ENCODE measurements at regions not wholly inside any gene's neighbourhood (a gene's known extent, or its start where the extent isn't known, plus 50 kb on each side); places are given as distances from the start of the nearest gene placed in this dataset.
"Not testable (repeated sequence)": the region's sequence is repeated elsewhere in the genome, so short reads cannot be mapped to it uniquely, and the experiment has no call there.

DNA sequence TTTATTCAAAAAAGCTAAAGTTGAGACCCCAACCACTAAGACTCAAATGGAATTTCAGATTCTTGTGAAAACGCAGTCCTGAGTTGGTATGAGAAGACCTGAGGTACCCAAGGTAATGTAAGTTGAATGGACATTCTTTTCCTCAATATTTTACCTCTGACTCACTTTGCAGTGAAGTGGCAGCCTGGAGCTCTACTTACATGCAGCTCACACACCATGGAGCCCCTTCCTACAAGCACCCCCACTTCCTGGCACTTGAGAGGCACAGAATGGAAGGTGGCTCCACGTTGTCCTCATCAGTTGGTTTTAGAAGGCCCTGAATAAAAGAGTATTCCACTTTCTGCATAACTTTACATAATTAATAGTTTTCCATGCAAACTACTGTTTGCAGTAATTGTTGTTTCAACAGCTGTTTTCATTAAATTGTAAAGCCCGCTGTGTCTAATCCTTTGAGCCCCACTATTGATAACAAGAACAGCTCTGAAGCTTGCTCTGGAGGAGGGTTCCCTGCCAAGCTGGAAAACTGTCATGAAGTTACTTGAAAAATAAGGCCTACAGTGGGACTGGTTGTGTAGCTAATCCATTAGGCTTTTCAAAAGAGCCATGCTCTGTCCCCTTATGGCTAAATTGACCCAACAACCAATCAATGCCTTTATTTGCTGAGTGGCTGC, 102.2 kb upstream of the SPATA31D4 start:
- no peak for TF ChIP-seq CTCF (IDR thresholded peaks at IDR 0.05; ENCODE audit: control extremely low read depth, extremely low read depth, low read depth, missing control alignments)
- POLR2A ChIA-PET, result no interaction called here
- CTCF ChIA-PET, result interaction anchor here (1.3 to 1.4 kb wide), 2 partner anchors 10 to 24 kb away, joined by 3 read pairs; no protein-coding TSS in a partner anchor
- no peak for DNase-seq (ENCODE audit: extremely low spot score)

GRCh38 chr9:81826517-81826906, 101.7 kb upstream of the SPATA31D4 start:
- POLR2A ChIA-PET, result no interaction called here
- no peak for DNase-seq (ENCODE audit: extremely low spot score)
- CTCF ChIA-PET, result interaction anchor here (1.3 kb wide), 1 partner anchor 25 kb away, joined by 3 read pairs; no protein-coding TSS in a partner anchor
- no peak for TF ChIP-seq CTCF (IDR thresholded peaks at IDR 0.05; ENCODE audit: control extremely low read depth, extremely low read depth, low read depth, missing control alignments)

- POLR2A ChIA-PET, result no interaction called here
- CTCF ChIA-PET, result no interaction called here
- no peak for DNase-seq (ENCODE audit: extremely low spot score)
- no peak for TF ChIP-seq CTCF (IDR thresholded peaks at IDR 0.05; ENCODE audit: control extremely low read depth, extremely low read depth, low read depth, missing control alignments)
Measured at GRCh38 chr9:81827616-81828296, 100.5 kb upstream of the SPATA31D4 start.

DNA sequence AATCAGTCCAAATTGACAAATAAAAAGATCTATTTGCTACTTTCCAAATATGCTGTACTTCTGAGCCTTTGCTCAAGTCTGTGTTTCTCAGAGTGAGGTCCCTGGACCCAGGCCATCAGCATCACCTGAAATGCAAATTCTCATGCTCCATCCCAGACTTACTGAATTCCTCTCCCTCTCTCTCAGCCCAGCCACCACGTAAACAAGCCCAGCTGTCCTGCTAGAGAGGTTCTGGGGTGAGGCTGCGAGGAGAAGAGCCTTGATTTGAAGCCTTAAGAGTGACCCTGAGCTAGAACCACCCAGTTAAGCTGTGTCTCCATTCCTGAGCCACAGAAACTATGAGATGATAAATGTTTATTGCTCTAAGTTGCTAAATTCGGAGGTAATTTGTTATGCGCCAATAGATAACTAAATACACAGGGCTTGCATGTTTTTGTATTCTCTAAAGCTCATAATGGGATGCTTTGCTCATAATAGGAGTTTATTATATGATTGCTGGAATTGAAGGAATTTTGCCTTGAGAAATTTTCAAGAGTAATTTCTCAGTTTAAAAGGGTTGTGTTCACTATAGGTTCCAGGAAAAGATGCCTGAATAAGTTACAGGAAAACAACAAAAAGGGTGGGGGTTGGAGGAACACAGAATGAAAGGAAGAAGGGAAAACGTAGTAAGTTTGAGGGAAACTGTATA, 98.9 kb upstream of the SPATA31D4 start:
- no peak for DNase-seq (ENCODE audit: extremely low spot score)
- no peak for TF ChIP-seq CTCF (IDR thresholded peaks at IDR 0.05; ENCODE audit: control extremely low read depth, extremely low read depth, low read depth, missing control alignments)
- POLR2A ChIA-PET, result no interaction called here
- CTCF ChIA-PET, result no interaction called here

DNA sequence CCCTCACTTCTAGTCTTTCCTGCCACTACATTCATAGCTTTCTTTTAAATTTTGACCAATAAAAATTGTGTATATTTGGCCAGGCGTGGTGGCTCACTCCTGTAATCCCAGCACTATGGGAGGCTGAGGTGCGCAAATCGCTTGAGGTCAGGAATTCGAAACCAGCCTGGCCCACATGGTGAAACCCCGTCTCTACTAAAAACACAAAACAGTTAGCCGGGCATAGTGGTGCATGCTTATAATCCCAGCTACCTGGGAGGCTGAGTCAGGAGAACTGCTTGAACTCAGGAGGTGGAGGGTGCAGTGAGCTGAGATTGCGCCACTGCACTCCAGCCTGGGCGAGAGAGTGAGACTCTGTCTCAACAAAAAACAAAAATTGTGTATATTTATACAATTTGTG, 97.8 kb upstream of the SPATA31D4 start:
- POLR2A ChIA-PET; DNase-seq (ENCODE audit: extremely low spot score): not testable (repeated sequence)
- CTCF ChIA-PET, result interaction anchor here (1.5 kb wide), 1 partner anchor 9 kb away, joined by 3 read pairs; no protein-coding TSS in a partner anchor

GRCh38 chr9:81832571-81833285, 95.5 kb upstream of the SPATA31D4 start:
- no peak for TF ChIP-seq CTCF (IDR thresholded peaks at IDR 0.05; ENCODE audit: control extremely low read depth, extremely low read depth, low read depth, missing control alignments)
- no peak for DNase-seq (ENCODE audit: extremely low spot score)
- CTCF ChIA-PET, result no interaction called here
- POLR2A ChIA-PET, result no interaction called here

Measured in GM10248 (cell line).